ENCODE measurements at regions not wholly inside any gene's neighbourhood (a gene's known extent, or its start where the extent isn't known, plus 50 kb on each side); places are given as distances from the start of the nearest gene placed in this dataset.

GRCh38 chr15:47139965-47140364 is 577.3 kb upstream of the SEMA6D start:
- TF ChIP-seq POLR2A (IDR thresholded peaks at IDR 0.05) (no peak), CTCF (IDR thresholded peaks at IDR 0.05) (no peak)

All from esophagus squamous epithelium (tissue), 4 donors.